WTC11 (cell line): ENCODE measurements at regions not wholly inside any gene's neighbourhood (a gene's known extent, or its start where the extent isn't known, plus 50 kb on each side); places are given as distances from the start of the nearest gene placed in this dataset.

Experiments
- ATAC-seq: fragments of 200-7000 bp; cut with Tn5 transposase; 2 replicates; pipeline ENCODE4 v1.10.0; 2021; ENCODE audit warnings: mild to moderate bottlenecking, moderate library complexity
- CTCF ChIA-PET: fragments of 300-600 bp; sonication (Branson Sonifier 250); formaldehyde crosslinking; loops from one replicate; lab custom pipeline; 2021; ENCODE audit warnings: antibody characterized with exemption; lab: Charles Lee
- POLR2A ChIA-PET: fragments of 350-600 bp; sonication (Branson Sonifier 250); formaldehyde crosslinking; loops from one replicate; lab custom pipeline; 2021; ENCODE audit warnings: antibody characterized with exemption; lab: Charles Lee
- DNase-seq: peaks from one replicate; pipeline ENCODE4 v3.0.0; 2021; ENCODE audit warnings: low spot score
- H3K27ac Mint-ChIP-seq: 2 replicates; pipeline ENCODE4 v1.8.0; 2021; ENCODE audit warnings: mixed read lengths
- H3K27me3 Mint-ChIP-seq: 2 replicates; pipeline ENCODE4 v1.8.0; 2021; ENCODE audit warnings: low read depth, mild to moderate bottlenecking, moderate library complexity, mixed read lengths
- H3K36me3 Mint-ChIP-seq: 2 replicates; pipeline ENCODE4 v1.8.0; 2021; ENCODE audit warnings: mixed read lengths
- H3K4me1 Mint-ChIP-seq: 2 replicates; pipeline ENCODE4 v1.8.0; 2022; ENCODE audit warnings: mixed read lengths
- H3K4me3 Mint-ChIP-seq: 2 replicates; pipeline ENCODE4 v1.8.0; 2021; ENCODE audit warnings: mild to moderate bottlenecking, moderate library complexity, mixed read lengths
- H3K9me3 Mint-ChIP-seq: 2 replicates; pipeline ENCODE4 v1.8.0; 2021; ENCODE audit warnings: mixed read lengths
- NFE2L1 ChIP-seq: sonication (generic); formaldehyde crosslinking; IDR thresholded peaks from 2 replicates; pipeline ENCODE4 v1.8.1; 2023; ENCODE audit warnings: missing genetic modification reagents
- PRRX2 ChIP-seq: fragments of 250-450 bp; sonication (Bioruptor Pico); IDR thresholded peaks from 2 replicates; pipeline ENCODE4 v1.8.0; 2021; ENCODE audit warnings: mild to moderate bottlenecking
- SMAD3 ChIP-seq: sonication (generic); formaldehyde crosslinking; IDR thresholded peaks from 2 replicates; pipeline ENCODE4 v1.8.0; 2022; ENCODE audit warnings: missing genetic modification reagents, mild to moderate bottlenecking, borderline replicate concordance
- SP1 ChIP-seq: sonication (generic); formaldehyde crosslinking; conservative IDR thresholded peaks from 2 replicates; pipeline ENCODE4 v1.8.1; 2022; ENCODE audit warnings: missing genetic modification reagents
- STAT6 ChIP-seq: sonication (generic); formaldehyde crosslinking; conservative IDR thresholded peaks from 2 replicates; pipeline ENCODE4 v1.8.1; 2023; ENCODE audit warnings: mild to moderate bottlenecking, low read depth, missing genetic modification reagents, moderate library complexity
- TEAD4 ChIP-seq: sonication (generic); formaldehyde crosslinking; IDR thresholded peaks from 2 replicates; pipeline ENCODE4 v1.8.0; 2022; ENCODE audit warnings: mild to moderate bottlenecking, missing genetic modification reagents
- USF1 ChIP-seq: sonication (generic); formaldehyde crosslinking; IDR thresholded peaks from 2 replicates; pipeline ENCODE4 v1.8.0; 2022; ENCODE audit warnings: mild to moderate bottlenecking, missing genetic modification reagents
- ZNF121 ChIP-seq: sonication (generic); formaldehyde crosslinking; IDR thresholded peaks from 2 replicates; pipeline ENCODE4 v1.8.0; 2023; ENCODE audit warnings: missing genetic modification reagents
- ZNF232 ChIP-seq: sonication (generic); formaldehyde crosslinking; IDR thresholded peaks from 2 replicates; pipeline ENCODE4 v1.8.0; 2022; ENCODE audit warnings: mild to moderate bottlenecking, missing genetic modification reagents
- ZNF263 ChIP-seq: sonication (generic); formaldehyde crosslinking; IDR thresholded peaks from 2 replicates; pipeline ENCODE4 v1.8.1; 2022; ENCODE audit warnings: low read depth, mild to moderate bottlenecking, moderate library complexity, missing genetic modification reagents
- ZSCAN18 ChIP-seq: fragments of 250-450 bp; sonication (Bioruptor Pico); IDR thresholded peaks from 2 replicates; pipeline ENCODE4 v2.1.2; 2022; ENCODE audit warnings: mild to moderate bottlenecking, moderate library complexity
- TF ChIP-seq, protein P1 (sequence below): sonication (generic); formaldehyde crosslinking; IDR thresholded peaks from 2 replicates; pipeline ENCODE4 v1.8.0; 2023; ENCODE audit warnings: missing genetic modification reagents, mild to moderate bottlenecking, borderline replicate concordance
- TF ChIP-seq, protein P2 (sequence below): sonication (generic); formaldehyde crosslinking; IDR thresholded peaks from 2 replicates; pipeline ENCODE4 v1.8.0; 2022; ENCODE audit warnings: missing genetic modification reagents
- TF ChIP-seq, protein P3 (sequence below): fragments of 250-450 bp; sonication (Bioruptor Pico); IDR thresholded peaks from 2 replicates; pipeline ENCODE4 v1.9.0; 2021; ENCODE audit warnings: mild to moderate bottlenecking
- TF ChIP-seq, protein P4 (sequence below): fragments of 200-600 bp; IDR thresholded peaks from 2 replicates; pipeline ENCODE4 v1.8.0; 2022; ENCODE audit warnings: antibody characterized with exemption

- Mint-ChIP-seq H3K4me1 (peaks cover 15% of the 10 kb centered on the region), H3K36me3 (no peaks in the 10 kb centered on the region), H3K9me3 (no peaks in the 10 kb centered on the region), H3K4me3 (no peak overlapping the region), H3K27me3 (no peaks in the 10 kb centered on the region), H3K27ac (no peak overlapping the region)
- CTCF ChIA-PET, result no interaction called here
- ATAC-seq, result no peak
- POLR2A ChIA-PET, result no interaction called here
- TF ChIP-seq PRRX2 (CRISPR knock-in tag), result no peak
- no peak for TF ChIP-seq USF1
- TF ChIP-seq TEAD4 (CRISPR knock-in tag), result no peak
- TF ChIP-seq ZSCAN18, result no peak
- DNase-seq, result no peak
Measured at GRCh38 chr5:30104872-30105596, 1088.5 kb upstream of the CDH6 start.

- H3K36me3 Mint-ChIP-seq, result no peaks in the 10 kb centered on the region
- DNase-seq (no peak), ATAC-seq (no peak)
- H3K4me1 Mint-ChIP-seq, result peaks cover 26% of the 10 kb centered on the region
- no peak overlapping the region for H3K4me3 Mint-ChIP-seq
- ChIA-PET CTCF (no interaction called here), POLR2A (no interaction called here)
- H3K9me3 Mint-ChIP-seq, result no peaks in the 10 kb centered on the region
- H3K27ac Mint-ChIP-seq, result no peak overlapping the region
- no peaks in the 10 kb centered on the region for H3K27me3 Mint-ChIP-seq
- TF ChIP-seq SP1 (CRISPR knock-in tag) (no peak), STAT6 (CRISPR knock-in tag) (no peak), ZNF121 (CRISPR knock-in tag) (no peak), ZNF232 (no peak), SMAD3 (CRISPR knock-in tag) (no peak), NFE2L1 (CRISPR knock-in tag) (no peak), ZNF263 (CRISPR knock-in tag) (no peak)
- TF ChIP-seq, protein P1, sequence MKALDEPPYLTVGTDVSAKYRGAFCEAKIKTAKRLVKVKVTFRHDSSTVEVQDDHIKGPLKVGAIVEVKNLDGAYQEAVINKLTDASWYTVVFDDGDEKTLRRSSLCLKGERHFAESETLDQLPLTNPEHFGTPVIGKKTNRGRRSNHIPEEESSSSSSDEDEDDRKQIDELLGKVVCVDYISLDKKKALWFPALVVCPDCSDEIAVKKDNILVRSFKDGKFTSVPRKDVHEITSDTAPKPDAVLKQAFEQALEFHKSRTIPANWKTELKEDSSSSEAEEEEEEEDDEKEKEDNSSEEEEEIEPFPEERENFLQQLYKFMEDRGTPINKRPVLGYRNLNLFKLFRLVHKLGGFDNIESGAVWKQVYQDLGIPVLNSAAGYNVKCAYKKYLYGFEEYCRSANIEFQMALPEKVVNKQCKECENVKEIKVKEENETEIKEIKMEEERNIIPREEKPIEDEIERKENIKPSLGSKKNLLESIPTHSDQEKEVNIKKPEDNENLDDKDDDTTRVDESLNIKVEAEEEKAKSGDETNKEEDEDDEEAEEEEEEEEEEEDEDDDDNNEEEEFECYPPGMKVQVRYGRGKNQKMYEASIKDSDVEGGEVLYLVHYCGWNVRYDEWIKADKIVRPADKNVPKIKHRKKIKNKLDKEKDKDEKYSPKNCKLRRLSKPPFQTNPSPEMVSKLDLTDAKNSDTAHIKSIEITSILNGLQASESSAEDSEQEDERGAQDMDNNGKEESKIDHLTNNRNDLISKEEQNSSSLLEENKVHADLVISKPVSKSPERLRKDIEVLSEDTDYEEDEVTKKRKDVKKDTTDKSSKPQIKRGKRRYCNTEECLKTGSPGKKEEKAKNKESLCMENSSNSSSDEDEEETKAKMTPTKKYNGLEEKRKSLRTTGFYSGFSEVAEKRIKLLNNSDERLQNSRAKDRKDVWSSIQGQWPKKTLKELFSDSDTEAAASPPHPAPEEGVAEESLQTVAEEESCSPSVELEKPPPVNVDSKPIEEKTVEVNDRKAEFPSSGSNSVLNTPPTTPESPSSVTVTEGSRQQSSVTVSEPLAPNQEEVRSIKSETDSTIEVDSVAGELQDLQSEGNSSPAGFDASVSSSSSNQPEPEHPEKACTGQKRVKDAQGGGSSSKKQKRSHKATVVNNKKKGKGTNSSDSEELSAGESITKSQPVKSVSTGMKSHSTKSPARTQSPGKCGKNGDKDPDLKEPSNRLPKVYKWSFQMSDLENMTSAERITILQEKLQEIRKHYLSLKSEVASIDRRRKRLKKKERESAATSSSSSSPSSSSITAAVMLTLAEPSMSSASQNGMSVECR (CRISPR knock-in tag), result no peak
- TF ChIP-seq, protein P2, sequence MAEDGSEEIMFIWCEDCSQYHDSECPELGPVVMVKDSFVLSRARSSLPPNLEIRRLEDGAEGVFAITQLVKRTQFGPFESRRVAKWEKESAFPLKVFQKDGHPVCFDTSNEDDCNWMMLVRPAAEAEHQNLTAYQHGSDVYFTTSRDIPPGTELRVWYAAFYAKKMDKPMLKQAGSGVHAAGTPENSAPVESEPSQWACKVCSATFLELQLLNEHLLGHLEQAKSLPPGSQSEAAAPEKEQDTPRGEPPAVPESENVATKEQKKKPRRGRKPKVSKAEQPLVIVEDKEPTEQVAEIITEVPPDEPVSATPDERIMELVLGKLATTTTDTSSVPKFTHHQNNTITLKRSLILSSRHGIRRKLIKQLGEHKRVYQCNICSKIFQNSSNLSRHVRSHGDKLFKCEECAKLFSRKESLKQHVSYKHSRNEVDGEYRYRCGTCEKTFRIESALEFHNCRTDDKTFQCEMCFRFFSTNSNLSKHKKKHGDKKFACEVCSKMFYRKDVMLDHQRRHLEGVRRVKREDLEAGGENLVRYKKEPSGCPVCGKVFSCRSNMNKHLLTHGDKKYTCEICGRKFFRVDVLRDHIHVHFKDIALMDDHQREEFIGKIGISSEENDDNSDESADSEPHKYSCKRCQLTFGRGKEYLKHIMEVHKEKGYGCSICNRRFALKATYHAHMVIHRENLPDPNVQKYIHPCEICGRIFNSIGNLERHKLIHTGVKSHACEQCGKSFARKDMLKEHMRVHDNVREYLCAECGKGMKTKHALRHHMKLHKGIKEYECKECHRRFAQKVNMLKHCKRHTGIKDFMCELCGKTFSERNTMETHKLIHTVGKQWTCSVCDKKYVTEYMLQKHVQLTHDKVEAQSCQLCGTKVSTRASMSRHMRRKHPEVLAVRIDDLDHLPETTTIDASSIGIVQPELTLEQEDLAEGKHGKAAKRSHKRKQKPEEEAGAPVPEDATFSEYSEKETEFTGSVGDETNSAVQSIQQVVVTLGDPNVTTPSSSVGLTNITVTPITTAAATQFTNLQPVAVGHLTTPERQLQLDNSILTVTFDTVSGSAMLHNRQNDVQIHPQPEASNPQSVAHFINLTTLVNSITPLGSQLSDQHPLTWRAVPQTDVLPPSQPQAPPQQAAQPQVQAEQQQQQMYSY (CRISPR knock-in tag), result no peak
- TF ChIP-seq, protein P3, sequence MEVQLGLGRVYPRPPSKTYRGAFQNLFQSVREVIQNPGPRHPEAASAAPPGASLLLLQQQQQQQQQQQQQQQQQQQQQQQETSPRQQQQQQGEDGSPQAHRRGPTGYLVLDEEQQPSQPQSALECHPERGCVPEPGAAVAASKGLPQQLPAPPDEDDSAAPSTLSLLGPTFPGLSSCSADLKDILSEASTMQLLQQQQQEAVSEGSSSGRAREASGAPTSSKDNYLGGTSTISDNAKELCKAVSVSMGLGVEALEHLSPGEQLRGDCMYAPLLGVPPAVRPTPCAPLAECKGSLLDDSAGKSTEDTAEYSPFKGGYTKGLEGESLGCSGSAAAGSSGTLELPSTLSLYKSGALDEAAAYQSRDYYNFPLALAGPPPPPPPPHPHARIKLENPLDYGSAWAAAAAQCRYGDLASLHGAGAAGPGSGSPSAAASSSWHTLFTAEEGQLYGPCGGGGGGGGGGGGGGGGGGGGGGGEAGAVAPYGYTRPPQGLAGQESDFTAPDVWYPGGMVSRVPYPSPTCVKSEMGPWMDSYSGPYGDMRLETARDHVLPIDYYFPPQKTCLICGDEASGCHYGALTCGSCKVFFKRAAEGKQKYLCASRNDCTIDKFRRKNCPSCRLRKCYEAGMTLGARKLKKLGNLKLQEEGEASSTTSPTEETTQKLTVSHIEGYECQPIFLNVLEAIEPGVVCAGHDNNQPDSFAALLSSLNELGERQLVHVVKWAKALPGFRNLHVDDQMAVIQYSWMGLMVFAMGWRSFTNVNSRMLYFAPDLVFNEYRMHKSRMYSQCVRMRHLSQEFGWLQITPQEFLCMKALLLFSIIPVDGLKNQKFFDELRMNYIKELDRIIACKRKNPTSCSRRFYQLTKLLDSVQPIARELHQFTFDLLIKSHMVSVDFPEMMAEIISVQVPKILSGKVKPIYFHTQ (CRISPR knock-in tag), result no peak
- TF ChIP-seq, protein P4, sequence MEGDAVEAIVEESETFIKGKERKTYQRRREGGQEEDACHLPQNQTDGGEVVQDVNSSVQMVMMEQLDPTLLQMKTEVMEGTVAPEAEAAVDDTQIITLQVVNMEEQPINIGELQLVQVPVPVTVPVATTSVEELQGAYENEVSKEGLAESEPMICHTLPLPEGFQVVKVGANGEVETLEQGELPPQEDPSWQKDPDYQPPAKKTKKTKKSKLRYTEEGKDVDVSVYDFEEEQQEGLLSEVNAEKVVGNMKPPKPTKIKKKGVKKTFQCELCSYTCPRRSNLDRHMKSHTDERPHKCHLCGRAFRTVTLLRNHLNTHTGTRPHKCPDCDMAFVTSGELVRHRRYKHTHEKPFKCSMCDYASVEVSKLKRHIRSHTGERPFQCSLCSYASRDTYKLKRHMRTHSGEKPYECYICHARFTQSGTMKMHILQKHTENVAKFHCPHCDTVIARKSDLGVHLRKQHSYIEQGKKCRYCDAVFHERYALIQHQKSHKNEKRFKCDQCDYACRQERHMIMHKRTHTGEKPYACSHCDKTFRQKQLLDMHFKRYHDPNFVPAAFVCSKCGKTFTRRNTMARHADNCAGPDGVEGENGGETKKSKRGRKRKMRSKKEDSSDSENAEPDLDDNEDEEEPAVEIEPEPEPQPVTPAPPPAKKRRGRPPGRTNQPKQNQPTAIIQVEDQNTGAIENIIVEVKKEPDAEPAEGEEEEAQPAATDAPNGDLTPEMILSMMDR, result no peak
Measured at GRCh38 chr5:30103452-30104202, 1089.9 kb upstream of the CDH6 start.
